PC-3 (cell line): ENCODE measurements at regions not wholly inside any gene's neighbourhood (a gene's known extent, or its start where the extent isn't known, plus 50 kb on each side); places are given as distances from the start of the nearest gene placed in this dataset.

Experiments
- CTCF ChIP-seq: fragments of 300-600 bp; sonication (generic); conservative IDR thresholded peaks from 2 replicates; pipeline ENCODE4 v1.5.1; 2017; ENCODE audit warnings: antibody characterized with exemption, low read depth, mild to moderate bottlenecking, low read length
- EZH2 ChIP-seq: fragments of 300-600 bp; sonication (generic); IDR thresholded peaks from one replicate; pipeline ENCODE4 v1.6.1; 2017; ENCODE audit warnings: antibody characterized with exemption, mild to moderate bottlenecking, low read length; ENCODE audit not compliant: unreplicated experiment
- EZH2phosphoT487 ChIP-seq: fragments of 300-600 bp; sonication (generic); IDR thresholded peaks from 2 replicates; pipeline ENCODE4 v1.6.1; 2018; ENCODE audit warnings: mild to moderate bottlenecking, antibody characterized with exemption, low read length, borderline replicate concordance

DNA sequence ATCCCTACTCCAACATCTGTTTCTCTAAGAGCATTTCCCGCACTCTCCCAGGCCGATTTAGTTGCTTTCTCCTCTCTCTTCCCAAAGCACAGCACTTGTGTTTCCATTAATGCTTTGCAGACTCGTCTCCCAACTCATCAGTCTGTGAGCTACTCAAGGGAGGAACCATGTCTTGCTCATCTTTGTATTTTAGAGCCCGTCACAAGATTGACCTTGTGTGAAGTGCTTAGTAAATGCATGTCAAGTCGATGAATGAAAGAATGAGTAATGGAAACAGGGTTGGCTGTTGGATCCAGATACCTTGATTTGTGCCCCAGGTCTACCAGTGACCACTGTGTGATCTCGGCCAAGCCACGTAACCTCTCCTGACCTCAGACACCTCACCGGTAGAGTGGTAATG lies 99.3 kb downstream of the KLF4 start:
- TF ChIP-seq CTCF (no peak), EZH2 (no peak), EZH2phosphoT487 (no peak)
